ENCODE measurements at regions not wholly inside any gene's neighbourhood (a gene's known extent, or its start where the extent isn't known, plus 50 kb on each side); places are given as distances from the start of the nearest gene placed in this dataset.

GRCh38 chr7:116337800-116338199, 127.5 kb downstream of the TES start:
- TF ChIP-seq POLR2AphosphoS5 (IDR thresholded peaks at IDR 0.05; ENCODE audit: low read depth) = no peak
- TF ChIP-seq, protein P1, sequence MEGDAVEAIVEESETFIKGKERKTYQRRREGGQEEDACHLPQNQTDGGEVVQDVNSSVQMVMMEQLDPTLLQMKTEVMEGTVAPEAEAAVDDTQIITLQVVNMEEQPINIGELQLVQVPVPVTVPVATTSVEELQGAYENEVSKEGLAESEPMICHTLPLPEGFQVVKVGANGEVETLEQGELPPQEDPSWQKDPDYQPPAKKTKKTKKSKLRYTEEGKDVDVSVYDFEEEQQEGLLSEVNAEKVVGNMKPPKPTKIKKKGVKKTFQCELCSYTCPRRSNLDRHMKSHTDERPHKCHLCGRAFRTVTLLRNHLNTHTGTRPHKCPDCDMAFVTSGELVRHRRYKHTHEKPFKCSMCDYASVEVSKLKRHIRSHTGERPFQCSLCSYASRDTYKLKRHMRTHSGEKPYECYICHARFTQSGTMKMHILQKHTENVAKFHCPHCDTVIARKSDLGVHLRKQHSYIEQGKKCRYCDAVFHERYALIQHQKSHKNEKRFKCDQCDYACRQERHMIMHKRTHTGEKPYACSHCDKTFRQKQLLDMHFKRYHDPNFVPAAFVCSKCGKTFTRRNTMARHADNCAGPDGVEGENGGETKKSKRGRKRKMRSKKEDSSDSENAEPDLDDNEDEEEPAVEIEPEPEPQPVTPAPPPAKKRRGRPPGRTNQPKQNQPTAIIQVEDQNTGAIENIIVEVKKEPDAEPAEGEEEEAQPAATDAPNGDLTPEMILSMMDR (IDR thresholded peaks at IDR 0.05; ENCODE audit: insufficient read depth, low read length) = no peak
- TF ChIP-seq, protein P2, sequence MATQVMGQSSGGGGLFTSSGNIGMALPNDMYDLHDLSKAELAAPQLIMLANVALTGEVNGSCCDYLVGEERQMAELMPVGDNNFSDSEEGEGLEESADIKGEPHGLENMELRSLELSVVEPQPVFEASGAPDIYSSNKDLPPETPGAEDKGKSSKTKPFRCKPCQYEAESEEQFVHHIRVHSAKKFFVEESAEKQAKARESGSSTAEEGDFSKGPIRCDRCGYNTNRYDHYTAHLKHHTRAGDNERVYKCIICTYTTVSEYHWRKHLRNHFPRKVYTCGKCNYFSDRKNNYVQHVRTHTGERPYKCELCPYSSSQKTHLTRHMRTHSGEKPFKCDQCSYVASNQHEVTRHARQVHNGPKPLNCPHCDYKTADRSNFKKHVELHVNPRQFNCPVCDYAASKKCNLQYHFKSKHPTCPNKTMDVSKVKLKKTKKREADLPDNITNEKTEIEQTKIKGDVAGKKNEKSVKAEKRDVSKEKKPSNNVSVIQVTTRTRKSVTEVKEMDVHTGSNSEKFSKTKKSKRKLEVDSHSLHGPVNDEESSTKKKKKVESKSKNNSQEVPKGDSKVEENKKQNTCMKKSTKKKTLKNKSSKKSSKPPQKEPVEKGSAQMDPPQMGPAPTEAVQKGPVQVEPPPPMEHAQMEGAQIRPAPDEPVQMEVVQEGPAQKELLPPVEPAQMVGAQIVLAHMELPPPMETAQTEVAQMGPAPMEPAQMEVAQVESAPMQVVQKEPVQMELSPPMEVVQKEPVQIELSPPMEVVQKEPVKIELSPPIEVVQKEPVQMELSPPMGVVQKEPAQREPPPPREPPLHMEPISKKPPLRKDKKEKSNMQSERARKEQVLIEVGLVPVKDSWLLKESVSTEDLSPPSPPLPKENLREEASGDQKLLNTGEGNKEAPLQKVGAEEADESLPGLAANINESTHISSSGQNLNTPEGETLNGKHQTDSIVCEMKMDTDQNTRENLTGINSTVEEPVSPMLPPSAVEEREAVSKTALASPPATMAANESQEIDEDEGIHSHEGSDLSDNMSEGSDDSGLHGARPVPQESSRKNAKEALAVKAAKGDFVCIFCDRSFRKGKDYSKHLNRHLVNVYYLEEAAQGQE (IDR thresholded peaks at IDR 0.05; ENCODE audit: insufficient replicate concordance, low read depth) = no peak

Measured in HL-60 (cell line).